ENCODE measurements at regions not wholly inside any gene's neighbourhood (a gene's known extent, or its start where the extent isn't known, plus 50 kb on each side); places are given as distances from the start of the nearest gene placed in this dataset.
"Not testable (repeated sequence)": the region's sequence is repeated elsewhere in the genome, so short reads cannot be mapped to it uniquely, and the experiment has no call there.

- no peaks in the 10 kb centered on the region for H3K27me3 ChIP-seq (ENCODE audit: control insufficient read depth, insufficient read depth, low read length)
- no peak overlapping the region for H3K4me3 ChIP-seq (ENCODE audit: low read length)
- H3K27ac ChIP-seq (ENCODE audit: low read length) = no peak overlapping the region
- peaks cover 1% of the 10 kb centered on the region; the same call in 1 of the 2 replicates for H3K4me1 ChIP-seq (ENCODE audit: control insufficient read depth, insufficient read depth, low read length)
- no peaks in the 10 kb centered on the region for H3K36me3 ChIP-seq (ENCODE audit: control insufficient read depth, insufficient read depth, low read length)
- DNase-seq (ENCODE audit: low read depth, low spot score) = no peak
- H3K9me3 ChIP-seq (ENCODE audit: control insufficient read depth, insufficient read depth, low read length) = no peaks in the 10 kb centered on the region
- WGBS (ENCODE audit: insufficient coverage, insufficient read length) = no CpG with 5 or more reads among the region's 8 CpGs
These were observed 420.5 kb upstream of the KLF12 start for GRCh38 chr13:74554569-74555275.

- Histone ChIP-seq H3K27ac (ENCODE audit: low read length) (no peak overlapping the region), H3K4me3 (ENCODE audit: low read length) (no peak overlapping the region), H3K27me3 (ENCODE audit: control insufficient read depth, insufficient read depth, low read length) (no peaks in the 10 kb centered on the region), H3K4me1 (ENCODE audit: control insufficient read depth, insufficient read depth, low read length) (peaks cover 1% of the 10 kb centered on the region; the same call in 1 of the 2 replicates), H3K9me3 (ENCODE audit: control insufficient read depth, insufficient read depth, low read length) (no peaks in the 10 kb centered on the region), H3K36me3 (ENCODE audit: control insufficient read depth, insufficient read depth, low read length) (no peaks in the 10 kb centered on the region)
- WGBS (ENCODE audit: insufficient coverage, insufficient read length) = no CpG with 5 or more reads among the region's 2 CpGs
- no peak for DNase-seq (ENCODE audit: low read depth, low spot score)
These were observed 415.8 kb upstream of the KLF12 start for GRCh38 chr13:74550039-74550438.

GRCh38 chr13:74536649-74537048 lies 402.4 kb upstream of the KLF12 start:
- not testable (repeated sequence) for H3K27me3 ChIP-seq (ENCODE audit: control insufficient read depth, insufficient read depth, low read length); H3K9me3 ChIP-seq (ENCODE audit: control insufficient read depth, insufficient read depth, low read length); H3K4me1 ChIP-seq (ENCODE audit: control insufficient read depth, insufficient read depth, low read length); DNase-seq (ENCODE audit: low read depth, low spot score); H3K4me3 ChIP-seq (ENCODE audit: low read length); H3K27ac ChIP-seq (ENCODE audit: low read length); H3K36me3 ChIP-seq (ENCODE audit: control insufficient read depth, insufficient read depth, low read length)
- WGBS (ENCODE audit: insufficient coverage, insufficient read length) = no CpG with 5 or more reads among the region's 11 CpGs

GRCh38 chr13:74533226-74533625 lies 399.0 kb upstream of the KLF12 start:
- Histone ChIP-seq H3K4me1 (ENCODE audit: control insufficient read depth, insufficient read depth, low read length) (no peaks in the 10 kb centered on the region), H3K9me3 (ENCODE audit: control insufficient read depth, insufficient read depth, low read length) (no peaks in the 10 kb centered on the region), H3K27ac (ENCODE audit: low read length) (no peak overlapping the region), H3K27me3 (ENCODE audit: control insufficient read depth, insufficient read depth, low read length) (no peaks in the 10 kb centered on the region), H3K4me3 (ENCODE audit: low read length) (no peak overlapping the region), H3K36me3 (ENCODE audit: control insufficient read depth, insufficient read depth, low read length) (no peaks in the 10 kb centered on the region)
- DNase-seq (ENCODE audit: low read depth, low spot score) = no peak
- WGBS (ENCODE audit: insufficient coverage, insufficient read length) = no CpG with 5 or more reads among the region's 2 CpGs

- H3K36me3 ChIP-seq (ENCODE audit: control insufficient read depth, insufficient read depth, low read length) = no peaks in the 10 kb centered on the region
- no peak overlapping the region for H3K4me3 ChIP-seq (ENCODE audit: low read length)
- no peaks in the 10 kb centered on the region for H3K9me3 ChIP-seq (ENCODE audit: control insufficient read depth, insufficient read depth, low read length)
- H3K27ac ChIP-seq (ENCODE audit: low read length) = no peak overlapping the region
- WGBS (ENCODE audit: insufficient coverage, insufficient read length) = no CpG with 5 or more reads among the region's 1 CpG
- DNase-seq (ENCODE audit: low read depth, low spot score) = no peak
- no peaks in the 10 kb centered on the region for H3K4me1 ChIP-seq (ENCODE audit: control insufficient read depth, insufficient read depth, low read length)
- no peaks in the 10 kb centered on the region for H3K27me3 ChIP-seq (ENCODE audit: control insufficient read depth, insufficient read depth, low read length)
These were observed 395.8 kb upstream of the KLF12 start for GRCh38 chr13:74530011-74530410.

- H3K36me3 ChIP-seq (ENCODE audit: control insufficient read depth, insufficient read depth, low read length) = no peaks in the 10 kb centered on the region
- no peak for DNase-seq (ENCODE audit: low read depth, low spot score)
- H3K27me3 ChIP-seq (ENCODE audit: control insufficient read depth, insufficient read depth, low read length) = no peaks in the 10 kb centered on the region
- H3K4me3 ChIP-seq (ENCODE audit: low read length) = no peak overlapping the region
- H3K27ac ChIP-seq (ENCODE audit: low read length) = no peak overlapping the region
- no peaks in the 10 kb centered on the region for H3K4me1 ChIP-seq (ENCODE audit: control insufficient read depth, insufficient read depth, low read length)
- no peaks in the 10 kb centered on the region for H3K9me3 ChIP-seq (ENCODE audit: control insufficient read depth, insufficient read depth, low read length)
- no CpG with 5 or more reads among the region's 4 CpGs for WGBS (ENCODE audit: insufficient coverage, insufficient read length)
These were observed 394.7 kb upstream of the KLF12 start for GRCh38 chr13:74528734-74529513.

- no CpG with 5 or more reads among the region's 2 CpGs for WGBS (ENCODE audit: insufficient coverage, insufficient read length)
- Histone ChIP-seq H3K27ac (ENCODE audit: low read length) (no peak overlapping the region), H3K4me3 (ENCODE audit: low read length) (no peak overlapping the region), H3K36me3 (ENCODE audit: control insufficient read depth, insufficient read depth, low read length) (no peaks in the 10 kb centered on the region), H3K9me3 (ENCODE audit: control insufficient read depth, insufficient read depth, low read length) (no peaks in the 10 kb centered on the region), H3K4me1 (ENCODE audit: control insufficient read depth, insufficient read depth, low read length) (no peaks in the 10 kb centered on the region), H3K27me3 (ENCODE audit: control insufficient read depth, insufficient read depth, low read length) (no peaks in the 10 kb centered on the region)
- no peak for DNase-seq (ENCODE audit: low read depth, low spot score)
These were observed 388.9 kb upstream of the KLF12 start for GRCh38 chr13:74523057-74523456.

- WGBS (ENCODE audit: insufficient coverage, insufficient read length) = no CpG with 5 or more reads among the region's 3 CpGs
- Histone ChIP-seq H3K4me3 (ENCODE audit: low read length) (no peak overlapping the region), H3K36me3 (ENCODE audit: control insufficient read depth, insufficient read depth, low read length) (no peaks in the 10 kb centered on the region), H3K9me3 (ENCODE audit: control insufficient read depth, insufficient read depth, low read length) (no peaks in the 10 kb centered on the region), H3K27me3 (ENCODE audit: control insufficient read depth, insufficient read depth, low read length) (no peaks in the 10 kb centered on the region; the same call in 1 of the 2 replicates), H3K27ac (ENCODE audit: low read length) (no peak overlapping the region), H3K4me1 (ENCODE audit: control insufficient read depth, insufficient read depth, low read length) (no peaks in the 10 kb centered on the region)
- DNase-seq (ENCODE audit: low read depth, low spot score) = no peak
These were observed 377.3 kb upstream of the KLF12 start for GRCh38 chr13:74511523-74511922.

- Histone ChIP-seq H3K4me3 (ENCODE audit: low read length) (no peak overlapping the region), H3K9me3 (ENCODE audit: control insufficient read depth, insufficient read depth, low read length) (no peaks in the 10 kb centered on the region), H3K27me3 (ENCODE audit: control insufficient read depth, insufficient read depth, low read length) (no peaks in the 10 kb centered on the region), H3K4me1 (ENCODE audit: control insufficient read depth, insufficient read depth, low read length) (no peaks in the 10 kb centered on the region), H3K27ac (ENCODE audit: low read length) (no peak overlapping the region), H3K36me3 (ENCODE audit: control insufficient read depth, insufficient read depth, low read length) (no peaks in the 10 kb centered on the region)
- no CpG with 5 or more reads among the region's 3 CpGs for WGBS (ENCODE audit: insufficient coverage, insufficient read length)
- no peak for DNase-seq (ENCODE audit: low read depth, low spot score)
These were observed 353.0 kb upstream of the KLF12 start for GRCh38 chr13:74487091-74487722.

GRCh38 chr13:74485757-74486156 lies 351.6 kb upstream of the KLF12 start:
- Histone ChIP-seq H3K27me3 (ENCODE audit: control insufficient read depth, insufficient read depth, low read length) (no peaks in the 10 kb centered on the region), H3K9me3 (ENCODE audit: control insufficient read depth, insufficient read depth, low read length) (no peaks in the 10 kb centered on the region), H3K4me1 (ENCODE audit: control insufficient read depth, insufficient read depth, low read length) (no peaks in the 10 kb centered on the region), H3K4me3 (ENCODE audit: low read length) (no peak overlapping the region), H3K27ac (ENCODE audit: low read length) (no peak overlapping the region), H3K36me3 (ENCODE audit: control insufficient read depth, insufficient read depth, low read length) (no peaks in the 10 kb centered on the region)
- no peak for DNase-seq (ENCODE audit: low read depth, low spot score)
- no CpG with 5 or more reads among the region's 1 CpG for WGBS (ENCODE audit: insufficient coverage, insufficient read length)

Measured in iPS DF 6.9 (cell line).